K562 (cell line): ENCODE measurements at regions not wholly inside any gene's neighbourhood (a gene's known extent, or its start where the extent isn't known, plus 50 kb on each side); places are given as distances from the start of the nearest gene placed in this dataset.

Experiments
- ATAC-seq: fragments of 200-7000 bp; cut with Tn5 transposase; 3 replicates; pipeline ENCODE4 v1.9.1; 2020; ENCODE audit warnings: moderate library complexity
- BruUV-seq: library from RNA; stranded (reverse); fragments of 400-500 nt; replicated peaks from 2 replicates; lab custom pipeline; 2021; lab: Mats Ljungman, UMichigan
- CTCF ChIA-PET: fragments of 300-600 bp; formaldehyde crosslinking; extraction: SDS; loops from one replicate; lab custom pipeline; 2021; ENCODE audit warnings: low intra/inter-chr PET ratio; lab: Yijun Ruan, JAX
- POLR2A ChIA-PET: fragments of 300-600, 350-650 bp; sonication (Branson Sonifier 250); formaldehyde crosslinking; extraction: SDS; loops from one replicate; lab custom pipeline; 2021; ENCODE audit warnings: antibody characterized with exemption, inconsistent platforms; lab: Yijun Ruan, JAX
- DNase-seq, 4 experiments: peaks; one replicate each; pipeline versions ENCODE4 v3.0.0 to v3.0.0-alpha.2; 2011 to 2018; ENCODE audit warnings: low spot score in 3 of 4, mixed read lengths in 3 of 4; ENCODE audit errors: extremely low read depth in 1 of 4
- FAIRE-seq: peaks from 2 replicates; lab custom pipeline; 2011; peaks lifted over from hg19 to GRCh38; lab: Jason Lieb, UNC
- H2AFZ ChIP-seq: 2 replicates; pipeline ENCODE4 v1.6.0; 2011; ENCODE audit warnings: low read depth, low read length, control low read depth, inconsistent platforms
- H3K27ac ChIP-seq: fragments of 200-600 bp; 3 replicates; pipeline ENCODE4 v1.8.0; 2011; ENCODE audit warnings: low read depth, mild to moderate bottlenecking, control low read depth, inconsistent platforms, low read length, moderate library complexity, mixed read lengths; ENCODE audit errors: extremely low read depth
- H3K27me3 ChIP-seq, 2 experiments: fragments of 300-600 bp in 1 of 2; 2 replicates in 1 of 2; 3 replicates in 1 of 2; pipeline versions ENCODE4 v1.6.0 to v1.8.0; 2011; ENCODE audit warnings: inconsistent platforms in 2 of 2, low read length in 2 of 2, mild to moderate bottlenecking in 1 of 2, mixed read lengths in 1 of 2, moderate library complexity in 1 of 2; ENCODE audit not compliant: control insufficient read depth in 2 of 2, insufficient read depth in 2 of 2
- H3K36me3 ChIP-seq: fragments of 300-600 bp; 3 replicates; pipeline ENCODE4 v1.8.0; 2011; ENCODE audit warnings: mild to moderate bottlenecking, low read length, inconsistent platforms; ENCODE audit not compliant: control insufficient read depth, insufficient read depth
- H3K4me1 ChIP-seq, 2 experiments: fragments of 200-600 bp in 1 of 2; replicated peaks in 1 of 2; 2 replicates in 1 of 2; 3 replicates in 1 of 2; pipeline versions ENCODE4 v1.5.1 to v1.8.0; 2011; ENCODE audit warnings: inconsistent platforms in 2 of 2, low read length in 2 of 2, mild to moderate bottlenecking in 1 of 2, mixed read lengths in 1 of 2, moderate library complexity in 1 of 2; ENCODE audit not compliant: control insufficient read depth in 2 of 2, insufficient read depth in 2 of 2
- H3K4me2 ChIP-seq: 2 replicates; pipeline ENCODE4 v1.6.1; 2011; ENCODE audit warnings: low read length, control low read depth, inconsistent platforms, mixed read lengths; ENCODE audit not compliant: insufficient read depth
- H3K4me3 ChIP-seq: fragments of 200-600 bp; sonication (generic), shearing (Covaris generic); 2 replicates; pipeline ENCODE4 v1.5.1; 2016; ENCODE audit warnings: control low read depth, inconsistent platforms
- H3K79me2 ChIP-seq: fragments of 200-600 bp; 3 replicates; pipeline ENCODE4 v1.8.0; 2011; ENCODE audit warnings: low read length, inconsistent platforms; ENCODE audit not compliant: control insufficient read depth, insufficient read depth
- H3K9ac ChIP-seq, 2 experiments: 2 replicates each; pipeline versions ENCODE4 v1.6.0 to v1.6.1; 2011; ENCODE audit warnings: low read depth in 2 of 2, low read length in 2 of 2, control low read depth in 1 of 2, inconsistent platforms in 1 of 2, mild to moderate bottlenecking in 1 of 2, mixed read lengths in 1 of 2; ENCODE audit not compliant: insufficient read depth in 1 of 2
- H3K9me1 ChIP-seq: one replicate; pipeline ENCODE4 v1.6.0; 2011; ENCODE audit warnings: inconsistent platforms, mild to moderate bottlenecking, low read length, moderate library complexity; ENCODE audit not compliant: control insufficient read depth, insufficient read depth
- H3K9me3 ChIP-seq: replicated peaks from 2 replicates; pipeline ENCODE4 v1.5.1; 2011; ENCODE audit warnings: low read depth, low read length, inconsistent platforms; ENCODE audit not compliant: control insufficient read depth, insufficient read depth
- H4K20me1 ChIP-seq: replicated peaks from 2 replicates; pipeline ENCODE4 v1.6.1; 2011; ENCODE audit warnings: low read length, inconsistent platforms, mixed read lengths; ENCODE audit not compliant: control insufficient read depth, insufficient read depth
- ADNP ChIP-seq: fragments of 200-800 bp; sonication (Bioruptor generic); IDR thresholded peaks from 2 replicates; pipeline ENCODE4 v1.6.1; 2016; ENCODE audit warnings: missing genetic modification characterization, missing compliant biosample characterization
- NFXL1 ChIP-seq: fragments of 450-650 bp; formaldehyde crosslinking; IDR thresholded peaks from 2 replicates; pipeline ENCODE4 v1.4.0; 2021; ENCODE audit warnings: mild to moderate bottlenecking
- SMARCC2 ChIP-seq: fragments of 450-650 bp; IDR thresholded peaks from 2 replicates; pipeline ENCODE4 v1.6.1; 2017; ENCODE audit warnings: antibody characterized with exemption, moderate library complexity, mild to moderate bottlenecking, low read depth
- SP2 ChIP-seq: IDR thresholded peaks from 2 replicates; pipeline ENCODE4 v1.6.1; 2011; ENCODE audit warnings: mild to moderate bottlenecking, low read depth, low read length, moderate library complexity; ENCODE audit not compliant: poor library complexity, severe bottlenecking; ENCODE audit errors: extremely low read depth
- ZNF584 ChIP-seq: fragments of 200-800 bp; sonication (Bioruptor generic); IDR thresholded peaks from 2 replicates; pipeline ENCODE4 v1.6.1; 2016; ENCODE audit warnings: low read depth, mild to moderate bottlenecking, missing genetic modification characterization, missing compliant biosample characterization
- ZNF76 ChIP-seq: fragments of 250-450 bp; sonication (Bioruptor Pico); IDR thresholded peaks from 2 replicates; pipeline ENCODE4 v1.4.0; 2020; ENCODE audit warnings: mild to moderate bottlenecking, moderate library complexity, borderline replicate concordance
- ZNF79 ChIP-seq: fragments of 250-450 bp; sonication (Bioruptor Pico); IDR thresholded peaks from 2 replicates; pipeline ENCODE4 v1.4.0; 2020; ENCODE audit warnings: low read depth, mild to moderate bottlenecking, moderate library complexity
- WGBS: fragments of 100-300 bp; shearing (Covaris generic); methylation state at CpG from one replicate; pipeline ENCODE4 v1.1.6; 2016; ENCODE audit warnings: low coverage, mixed read lengths; ENCODE audit not compliant: insufficient coverage; ENCODE audit errors: missing lambda C conversion rate; 5-methylcytosine and 5-hydroxymethylcytosine counted together
- in situ Hi-C: fragments of 300-500 bp; cut with MboI; formaldehyde crosslinking; loops from 4 replicates; pipeline ENCODE4 v1.15.0; 2018; ENCODE audit warnings: inconsistent platforms, mixed read lengths
- intact Hi-C: fragments of 100-400 bp; cut with micrococcal nuclease; formaldehyde crosslinking; loops from 2 replicates; pipeline ENCODE4 v1.14.2; 2022
- TF ChIP-seq, protein P1 (sequence below): fragments of 450-650 bp; formaldehyde crosslinking; IDR thresholded peaks from 2 replicates; pipeline ENCODE4 v1.4.0; 2022; ENCODE audit warnings: missing genetic modification characterization
- TF ChIP-seq, protein P2 (sequence below): fragments of 450-650 bp; formaldehyde crosslinking; IDR thresholded peaks from 2 replicates; pipeline ENCODE4 v1.4.0; 2020; ENCODE audit warnings: mild to moderate bottlenecking, moderate library complexity
- TF ChIP-seq, protein P3 (sequence below), 2 experiments: fragments of 450-650 bp; IDR thresholded peaks; 2 replicates each; pipeline ENCODE4 v1.6.1; 2018; ENCODE audit warnings: mild to moderate bottlenecking in 2 of 2, low read depth in 1 of 2; ENCODE audit not compliant: partially characterized antibody in 2 of 2
- TF ChIP-seq, protein P4 (sequence below): fragments of 250-450 bp; sonication (Bioruptor Pico); IDR thresholded peaks from 2 replicates; pipeline ENCODE4 v1.5.1; 2021; ENCODE audit warnings: mild to moderate bottlenecking

DNA sequence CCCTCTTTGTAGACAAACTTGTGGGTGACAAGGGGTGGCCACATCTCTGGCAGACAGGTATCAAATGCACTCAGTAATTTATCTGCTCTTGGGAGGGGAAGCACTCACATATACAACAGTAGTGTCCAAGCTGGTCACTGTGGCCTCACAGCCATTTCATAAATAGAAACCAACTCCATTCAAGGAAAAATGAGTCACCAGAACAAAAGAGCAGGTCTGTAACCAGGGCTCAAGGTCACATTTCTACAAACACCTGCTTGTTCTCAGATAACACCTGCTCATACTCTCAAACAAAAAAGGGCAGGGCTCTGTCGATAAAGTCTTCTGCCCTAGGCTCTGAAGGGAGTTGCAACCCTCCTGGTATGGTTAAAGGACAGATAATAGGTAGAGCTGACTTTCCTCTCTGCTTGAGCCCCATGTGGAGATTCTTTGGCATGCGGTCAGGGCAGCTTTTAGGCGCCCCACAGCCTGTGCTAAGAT, 459.0 kb downstream of the BCL11A start:
- no peaks in the 10 kb centered on the region for H3K9me1 ChIP-seq
- no peaks in the 10 kb centered on the region for H3K27me3 ChIP-seq
- no peak overlapping the region for H2AFZ ChIP-seq
- H3K27ac ChIP-seq: no peak overlapping the region
- no peaks in the 10 kb centered on the region for H3K4me1 ChIP-seq
- 0% methylated on average over 3 of the region's 3 CpGs for WGBS
- POLR2A ChIA-PET: no interaction called here
- H3K36me3 ChIP-seq: no peaks in the 10 kb centered on the region
- H4K20me1 ChIP-seq: no peaks in the 10 kb centered on the region
- H3K9ac ChIP-seq: no peak overlapping the region
- no peak for FAIRE-seq
- no peak overlapping the region for H3K4me2 ChIP-seq
- no peak for DNase-seq
- no peak overlapping the region for H3K4me3 ChIP-seq
- intact Hi-C loops: no loop called here
- TF ChIP-seq, protein P1, sequence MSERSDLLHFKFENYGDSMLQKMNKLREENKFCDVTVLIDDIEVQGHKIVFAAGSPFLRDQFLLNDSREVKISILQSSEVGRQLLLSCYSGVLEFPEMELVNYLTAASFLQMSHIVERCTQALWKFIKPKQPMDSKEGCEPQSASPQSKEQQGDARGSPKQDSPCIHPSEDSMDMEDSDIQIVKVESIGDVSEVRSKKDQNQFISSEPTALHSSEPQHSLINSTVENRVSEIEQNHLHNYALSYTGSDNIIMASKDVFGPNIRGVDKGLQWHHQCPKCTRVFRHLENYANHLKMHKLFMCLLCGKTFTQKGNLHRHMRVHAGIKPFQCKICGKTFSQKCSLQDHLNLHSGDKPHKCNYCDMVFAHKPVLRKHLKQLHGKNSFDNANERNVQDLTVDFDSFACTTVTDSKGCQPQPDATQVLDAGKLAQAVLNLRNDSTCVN (CRISPR knock-in tag): no peak
- TF ChIP-seq ZNF76 (CRISPR knock-in tag) (no peak), ZNF584 (no peak), ADNP (no peak), ZNF79 (CRISPR knock-in tag) (no peak), NFXL1 (no peak), SMARCC2 (no peak), SP2 (no peak)
- TF ChIP-seq, protein P2, sequence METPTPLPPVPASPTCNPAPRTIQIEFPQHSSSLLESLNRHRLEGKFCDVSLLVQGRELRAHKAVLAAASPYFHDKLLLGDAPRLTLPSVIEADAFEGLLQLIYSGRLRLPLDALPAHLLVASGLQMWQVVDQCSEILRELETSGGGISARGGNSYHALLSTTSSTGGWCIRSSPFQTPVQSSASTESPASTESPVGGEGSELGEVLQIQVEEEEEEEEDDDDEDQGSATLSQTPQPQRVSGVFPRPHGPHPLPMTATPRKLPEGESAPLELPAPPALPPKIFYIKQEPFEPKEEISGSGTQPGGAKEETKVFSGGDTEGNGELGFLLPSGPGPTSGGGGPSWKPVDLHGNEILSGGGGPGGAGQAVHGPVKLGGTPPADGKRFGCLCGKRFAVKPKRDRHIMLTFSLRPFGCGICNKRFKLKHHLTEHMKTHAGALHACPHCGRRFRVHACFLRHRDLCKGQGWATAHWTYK (CRISPR knock-in tag): no peak
- TF ChIP-seq, protein P3, sequence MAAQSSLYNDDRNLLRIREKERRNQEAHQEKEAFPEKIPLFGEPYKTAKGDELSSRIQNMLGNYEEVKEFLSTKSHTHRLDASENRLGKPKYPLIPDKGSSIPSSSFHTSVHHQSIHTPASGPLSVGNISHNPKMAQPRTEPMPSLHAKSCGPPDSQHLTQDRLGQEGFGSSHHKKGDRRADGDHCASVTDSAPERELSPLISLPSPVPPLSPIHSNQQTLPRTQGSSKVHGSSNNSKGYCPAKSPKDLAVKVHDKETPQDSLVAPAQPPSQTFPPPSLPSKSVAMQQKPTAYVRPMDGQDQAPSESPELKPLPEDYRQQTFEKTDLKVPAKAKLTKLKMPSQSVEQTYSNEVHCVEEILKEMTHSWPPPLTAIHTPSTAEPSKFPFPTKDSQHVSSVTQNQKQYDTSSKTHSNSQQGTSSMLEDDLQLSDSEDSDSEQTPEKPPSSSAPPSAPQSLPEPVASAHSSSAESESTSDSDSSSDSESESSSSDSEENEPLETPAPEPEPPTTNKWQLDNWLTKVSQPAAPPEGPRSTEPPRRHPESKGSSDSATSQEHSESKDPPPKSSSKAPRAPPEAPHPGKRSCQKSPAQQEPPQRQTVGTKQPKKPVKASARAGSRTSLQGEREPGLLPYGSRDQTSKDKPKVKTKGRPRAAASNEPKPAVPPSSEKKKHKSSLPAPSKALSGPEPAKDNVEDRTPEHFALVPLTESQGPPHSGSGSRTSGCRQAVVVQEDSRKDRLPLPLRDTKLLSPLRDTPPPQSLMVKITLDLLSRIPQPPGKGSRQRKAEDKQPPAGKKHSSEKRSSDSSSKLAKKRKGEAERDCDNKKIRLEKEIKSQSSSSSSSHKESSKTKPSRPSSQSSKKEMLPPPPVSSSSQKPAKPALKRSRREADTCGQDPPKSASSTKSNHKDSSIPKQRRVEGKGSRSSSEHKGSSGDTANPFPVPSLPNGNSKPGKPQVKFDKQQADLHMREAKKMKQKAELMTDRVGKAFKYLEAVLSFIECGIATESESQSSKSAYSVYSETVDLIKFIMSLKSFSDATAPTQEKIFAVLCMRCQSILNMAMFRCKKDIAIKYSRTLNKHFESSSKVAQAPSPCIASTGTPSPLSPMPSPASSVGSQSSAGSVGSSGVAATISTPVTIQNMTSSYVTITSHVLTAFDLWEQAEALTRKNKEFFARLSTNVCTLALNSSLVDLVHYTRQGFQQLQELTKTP (IDR thresholded peaks at IDR 0.05; ENCODE audit: low read depth in 1 of 2, partially characterized antibody in 2 of 2): no peak
- TF ChIP-seq, protein P4, sequence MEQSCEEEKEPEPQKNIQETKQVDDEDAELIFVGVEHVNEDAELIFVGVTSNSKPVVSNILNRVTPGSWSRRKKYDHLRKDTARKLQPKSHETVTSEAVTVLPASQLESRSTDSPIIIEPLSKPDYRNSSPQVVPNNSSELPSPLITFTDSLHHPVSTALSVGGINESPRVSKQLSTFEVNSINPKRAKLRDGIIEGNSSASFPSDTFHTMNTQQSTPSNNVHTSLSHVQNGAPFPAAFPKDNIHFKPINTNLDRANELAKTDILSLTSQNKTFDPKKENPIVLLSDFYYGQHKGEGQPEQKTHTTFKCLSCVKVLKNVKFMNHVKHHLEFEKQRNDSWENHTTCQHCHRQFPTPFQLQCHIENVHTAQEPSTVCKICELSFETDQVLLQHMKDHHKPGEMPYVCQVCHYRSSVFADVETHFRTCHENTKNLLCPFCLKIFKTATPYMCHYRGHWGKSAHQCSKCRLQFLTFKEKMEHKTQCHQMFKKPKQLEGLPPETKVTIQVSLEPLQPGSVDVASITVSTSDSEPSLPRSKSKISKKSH (CRISPR knock-in tag): no peak
- TF ChIP-seq, all 486 proteins: peak for 0
- no peak for ATAC-seq
- no TSS peak for BruUV-seq
- in situ Hi-C loops: no loop called here
- CTCF ChIA-PET: no interaction called here
- Histone ChIP-seq H3K79me2 (no peaks in the 10 kb centered on the region), H3K9me3 (no peaks in the 10 kb centered on the region)
